Fibroblast of lung (primary cell): ENCODE measurements at regions not wholly inside any gene's neighbourhood (a gene's known extent, or its start where the extent isn't known, plus 50 kb on each side); places are given as distances from the start of the nearest gene placed in this dataset.

Source experiments
- EZH2 ChIP-seq: IDR thresholded peaks from 2 replicates; pipeline ENCODE4 v1.5.1; 2012; ENCODE audit warnings: low read length, control low read depth, mild to moderate bottlenecking; ENCODE audit errors: missing control alignments
- TF ChIP-seq, protein P1 (sequence below), 2 donors: IDR thresholded peaks in 1 of 2; conservative IDR thresholded peaks in 1 of 2; 1 replicate in 1 of 2; 2 replicates in 1 of 2; pipeline ENCODE4 v1.5.1; 2011 to 2012; ENCODE audit warnings: low read length in 2 of 2, control low read depth in 1 of 2, inconsistent platforms in 1 of 2, low read depth in 1 of 2, mild to moderate bottlenecking in 1 of 2

DNA sequence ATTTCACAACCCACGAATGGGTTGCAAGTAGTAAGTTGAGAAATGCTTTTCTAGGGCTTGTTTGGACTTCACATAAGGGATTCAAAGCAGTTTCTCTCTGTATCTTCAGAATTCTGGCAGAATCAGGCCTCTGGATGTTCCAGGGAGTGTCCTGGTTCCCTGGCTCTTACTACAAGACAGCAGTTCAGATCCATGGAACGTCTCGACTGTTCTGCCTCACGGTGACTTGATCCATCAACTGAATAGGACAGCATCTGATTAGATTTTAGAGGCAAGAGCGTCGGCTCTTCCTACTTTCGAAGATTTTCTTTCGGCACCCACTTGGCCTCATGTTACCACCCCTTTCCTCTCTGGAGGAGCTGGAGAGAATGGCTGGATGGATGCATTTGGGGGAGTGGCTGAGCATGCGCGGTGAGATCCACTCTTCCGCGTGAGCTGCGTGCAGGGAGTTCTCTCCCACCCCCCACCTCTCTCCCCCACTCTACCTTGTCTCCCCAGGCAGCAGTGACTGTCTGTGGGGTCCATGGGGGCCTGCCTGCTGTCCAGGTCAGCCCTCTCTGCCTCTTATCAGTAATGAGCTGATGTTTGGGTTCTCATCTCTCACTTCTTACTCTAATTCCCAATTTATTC, 132.5 kb downstream of the VAPA start:
- TF ChIP-seq EZH2, result no peak
- TF ChIP-seq, protein P1, sequence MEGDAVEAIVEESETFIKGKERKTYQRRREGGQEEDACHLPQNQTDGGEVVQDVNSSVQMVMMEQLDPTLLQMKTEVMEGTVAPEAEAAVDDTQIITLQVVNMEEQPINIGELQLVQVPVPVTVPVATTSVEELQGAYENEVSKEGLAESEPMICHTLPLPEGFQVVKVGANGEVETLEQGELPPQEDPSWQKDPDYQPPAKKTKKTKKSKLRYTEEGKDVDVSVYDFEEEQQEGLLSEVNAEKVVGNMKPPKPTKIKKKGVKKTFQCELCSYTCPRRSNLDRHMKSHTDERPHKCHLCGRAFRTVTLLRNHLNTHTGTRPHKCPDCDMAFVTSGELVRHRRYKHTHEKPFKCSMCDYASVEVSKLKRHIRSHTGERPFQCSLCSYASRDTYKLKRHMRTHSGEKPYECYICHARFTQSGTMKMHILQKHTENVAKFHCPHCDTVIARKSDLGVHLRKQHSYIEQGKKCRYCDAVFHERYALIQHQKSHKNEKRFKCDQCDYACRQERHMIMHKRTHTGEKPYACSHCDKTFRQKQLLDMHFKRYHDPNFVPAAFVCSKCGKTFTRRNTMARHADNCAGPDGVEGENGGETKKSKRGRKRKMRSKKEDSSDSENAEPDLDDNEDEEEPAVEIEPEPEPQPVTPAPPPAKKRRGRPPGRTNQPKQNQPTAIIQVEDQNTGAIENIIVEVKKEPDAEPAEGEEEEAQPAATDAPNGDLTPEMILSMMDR (conservative IDR thresholded peaks at IDR 0.05 in 1 of 2, IDR thresholded peaks at IDR 0.05 in 1 of 2; ENCODE audit: low read depth in 1 of 2, low read length in 2 of 2), result no peak
